Lower leg skin (tissue), 3 donors: ENCODE measurements at regions not wholly inside any gene's neighbourhood (a gene's known extent, or its start where the extent isn't known, plus 50 kb on each side); places are given as distances from the start of the nearest gene placed in this dataset.

Experiments used
- CTCF ChIP-seq, 3 donors: fragments of 450-650 bp; IDR thresholded peaks; one replicate each; pipeline ENCODE4 v1.5.1; 2016; ENCODE audit warnings: antibody characterized with exemption in 3 of 3, mild to moderate bottlenecking in 3 of 3, moderate library complexity in 2 of 3
- POLR2A ChIP-seq, 2 donors: fragments of 450-650 bp; IDR thresholded peaks; one replicate each; pipeline ENCODE4 v1.6.1; 2016 to 2017; ENCODE audit warnings: antibody characterized with exemption in 2 of 2, mild to moderate bottlenecking in 1 of 2, moderate library complexity in 1 of 2

- no peak for TF ChIP-seq CTCF (IDR thresholded peaks at IDR 0.05)
- TF ChIP-seq POLR2A (IDR thresholded peaks at IDR 0.05): no peak
Observed at GRCh38 chr6:6775074-6775473, 186.6 kb downstream of the LY86 start.
